ENCODE measurements at regions not wholly inside any gene's neighbourhood (a gene's known extent, or its start where the extent isn't known, plus 50 kb on each side); places are given as distances from the start of the nearest gene placed in this dataset.

DNA sequence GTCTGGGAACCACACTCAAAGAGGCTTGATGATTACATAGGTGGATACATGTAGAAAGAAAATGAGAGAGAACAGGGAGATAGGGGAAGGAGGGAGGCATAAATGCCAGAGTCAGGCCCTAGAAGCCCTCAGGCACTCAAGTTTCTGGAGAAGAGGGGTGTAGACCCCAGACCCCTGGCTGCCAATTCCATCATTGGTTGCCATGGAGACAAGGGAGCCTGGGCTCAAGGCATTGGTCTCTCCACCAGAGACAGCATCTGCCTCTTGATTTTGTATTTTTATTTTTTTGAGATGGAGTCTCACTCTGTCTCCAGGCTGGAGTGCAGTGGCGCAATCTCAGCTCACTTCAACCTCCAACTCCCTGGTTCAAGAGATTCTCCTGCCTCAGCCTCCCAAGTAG, 114.3 kb upstream of the GRIK3 start:
- H3K36me3 ChIP-seq (ENCODE audit: control insufficient read depth, insufficient read depth, low read length), result no peaks in the 10 kb centered on the region
- H3K9me3 ChIP-seq (ENCODE audit: control insufficient read depth, insufficient read depth, low read depth, low read length), result no peaks in the 10 kb centered on the region
- no peak for DNase-seq (ENCODE audit: low read depth in 2 of 2)
- H3K9ac ChIP-seq (ENCODE audit: insufficient read depth, low read length), result no peak overlapping the region
- H3K79me2 ChIP-seq (ENCODE audit: control insufficient read depth, insufficient read depth, low read length), result no peaks in the 10 kb centered on the region
- H3K4me3 ChIP-seq (replicated peaks in 1 of 4; ENCODE audit: control extremely low read depth in 1 of 4, insufficient read depth in 1 of 4, low read depth in 3 of 4, low read length in 4 of 4), result no peak overlapping the region
- no peak overlapping the region for H3K27ac ChIP-seq (ENCODE audit: insufficient read depth, low read length)
- no peak overlapping the region for H3K4me2 ChIP-seq (ENCODE audit: extremely low read depth, insufficient read depth, low read length)
- TF ChIP-seq, protein P1, sequence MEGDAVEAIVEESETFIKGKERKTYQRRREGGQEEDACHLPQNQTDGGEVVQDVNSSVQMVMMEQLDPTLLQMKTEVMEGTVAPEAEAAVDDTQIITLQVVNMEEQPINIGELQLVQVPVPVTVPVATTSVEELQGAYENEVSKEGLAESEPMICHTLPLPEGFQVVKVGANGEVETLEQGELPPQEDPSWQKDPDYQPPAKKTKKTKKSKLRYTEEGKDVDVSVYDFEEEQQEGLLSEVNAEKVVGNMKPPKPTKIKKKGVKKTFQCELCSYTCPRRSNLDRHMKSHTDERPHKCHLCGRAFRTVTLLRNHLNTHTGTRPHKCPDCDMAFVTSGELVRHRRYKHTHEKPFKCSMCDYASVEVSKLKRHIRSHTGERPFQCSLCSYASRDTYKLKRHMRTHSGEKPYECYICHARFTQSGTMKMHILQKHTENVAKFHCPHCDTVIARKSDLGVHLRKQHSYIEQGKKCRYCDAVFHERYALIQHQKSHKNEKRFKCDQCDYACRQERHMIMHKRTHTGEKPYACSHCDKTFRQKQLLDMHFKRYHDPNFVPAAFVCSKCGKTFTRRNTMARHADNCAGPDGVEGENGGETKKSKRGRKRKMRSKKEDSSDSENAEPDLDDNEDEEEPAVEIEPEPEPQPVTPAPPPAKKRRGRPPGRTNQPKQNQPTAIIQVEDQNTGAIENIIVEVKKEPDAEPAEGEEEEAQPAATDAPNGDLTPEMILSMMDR (conservative IDR thresholded peaks at IDR 0.05 in 1 of 2, IDR thresholded peaks at IDR 0.05 in 1 of 2; ENCODE audit: low read depth in 1 of 2, low read length in 2 of 2), result no peak
- no peak for TF ChIP-seq EZH2 (IDR thresholded peaks at IDR 0.05; ENCODE audit: low read length, missing control alignments)
- H3K27me3 ChIP-seq (ENCODE audit: control insufficient read depth, insufficient read depth, low read length), result no peaks in the 10 kb centered on the region
- H3K4me1 ChIP-seq (ENCODE audit: control insufficient read depth, extremely low read depth, insufficient read depth, low read length), result no peaks in the 10 kb centered on the region
- no peaks in the 10 kb centered on the region for H4K20me1 ChIP-seq (ENCODE audit: control insufficient read depth, extremely low read depth, insufficient read depth, low read length)
- H2AFZ ChIP-seq (ENCODE audit: low read length), result no peak overlapping the region

DNA sequence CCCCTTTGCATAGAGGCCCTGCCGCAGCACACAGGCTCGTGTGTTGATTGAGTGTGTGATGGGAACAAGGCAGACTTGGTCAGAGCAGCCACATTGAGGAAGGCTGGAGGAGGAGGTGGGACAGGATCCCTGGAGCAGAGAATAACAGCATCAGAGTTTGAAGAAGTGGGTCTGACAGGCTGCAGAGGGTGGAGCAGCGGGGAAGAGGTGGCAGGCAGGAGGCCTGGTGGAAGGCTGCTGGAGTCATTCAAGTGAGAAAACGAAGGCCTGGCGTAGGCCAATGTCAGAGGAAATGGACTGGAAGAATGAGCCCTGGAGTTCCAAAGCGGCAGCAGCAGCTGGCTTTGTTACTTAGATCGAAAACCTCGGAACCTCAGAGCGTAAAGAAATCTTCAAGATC, 115.0 kb upstream of the GRIK3 start:
- Histone ChIP-seq H3K79me2 (ENCODE audit: control insufficient read depth, insufficient read depth, low read length) (no peaks in the 10 kb centered on the region), H3K27me3 (ENCODE audit: control insufficient read depth, insufficient read depth, low read length) (no peaks in the 10 kb centered on the region), H3K27ac (ENCODE audit: insufficient read depth, low read length) (no peak overlapping the region), H3K36me3 (ENCODE audit: control insufficient read depth, insufficient read depth, low read length) (no peaks in the 10 kb centered on the region), H3K4me3 (replicated peaks in 1 of 4; ENCODE audit: control extremely low read depth in 1 of 4, insufficient read depth in 1 of 4, low read depth in 3 of 4, low read length in 4 of 4) (no peak overlapping the region), H3K9me3 (ENCODE audit: control insufficient read depth, insufficient read depth, low read depth, low read length) (no peaks in the 10 kb centered on the region), H3K4me2 (ENCODE audit: extremely low read depth, insufficient read depth, low read length) (no peak overlapping the region), H3K9ac (ENCODE audit: insufficient read depth, low read length) (no peak overlapping the region), H3K4me1 (ENCODE audit: control insufficient read depth, extremely low read depth, insufficient read depth, low read length) (no peaks in the 10 kb centered on the region), H2AFZ (ENCODE audit: low read length) (no peak overlapping the region), H4K20me1 (ENCODE audit: control insufficient read depth, extremely low read depth, insufficient read depth, low read length) (no peaks in the 10 kb centered on the region)
- TF ChIP-seq, protein P1 (conservative IDR thresholded peaks at IDR 0.05 in 1 of 2, IDR thresholded peaks at IDR 0.05 in 1 of 2; ENCODE audit: low read depth in 1 of 2, low read length in 2 of 2), result no peak
- TF ChIP-seq EZH2 (IDR thresholded peaks at IDR 0.05; ENCODE audit: low read length, missing control alignments), result no peak
- DNase-seq (ENCODE audit: low read depth in 2 of 2), result no peak

DNA sequence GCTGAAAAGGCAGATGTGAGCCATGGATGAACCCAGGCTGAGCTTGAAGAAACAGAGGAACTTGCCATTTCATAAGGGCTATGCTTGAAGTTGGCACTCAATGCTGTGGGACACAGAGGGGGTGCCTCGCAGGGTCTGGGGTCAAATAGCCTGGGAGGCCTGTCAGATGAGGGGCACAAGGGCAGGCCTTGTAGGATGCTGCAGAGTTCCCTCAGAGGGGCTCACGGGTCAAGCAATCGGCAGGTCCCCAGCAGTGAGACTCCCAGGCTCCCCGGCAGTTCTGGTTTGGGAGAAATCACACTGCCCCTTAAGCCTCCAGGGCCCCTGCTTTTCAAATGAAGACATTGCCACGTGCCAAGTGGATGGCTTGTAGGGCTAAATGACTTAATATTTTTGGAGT, 116.7 kb upstream of the GRIK3 start:
- no peak overlapping the region for H3K4me2 ChIP-seq (ENCODE audit: extremely low read depth, insufficient read depth, low read length)
- H2AFZ ChIP-seq (ENCODE audit: low read length), result no peak overlapping the region
- no peaks in the 10 kb centered on the region for H4K20me1 ChIP-seq (ENCODE audit: control insufficient read depth, extremely low read depth, insufficient read depth, low read length)
- H3K9me3 ChIP-seq (ENCODE audit: control insufficient read depth, insufficient read depth, low read depth, low read length), result no peaks in the 10 kb centered on the region
- H3K9ac ChIP-seq (ENCODE audit: insufficient read depth, low read length), result no peak overlapping the region
- no peak overlapping the region for H3K4me3 ChIP-seq (replicated peaks in 1 of 4; ENCODE audit: control extremely low read depth in 1 of 4, insufficient read depth in 1 of 4, low read depth in 3 of 4, low read length in 4 of 4)
- TF ChIP-seq, protein P1 (conservative IDR thresholded peaks at IDR 0.05 in 1 of 2, IDR thresholded peaks at IDR 0.05 in 1 of 2; ENCODE audit: low read depth in 1 of 2, low read length in 2 of 2), result no peak
- no peak for TF ChIP-seq EZH2 (IDR thresholded peaks at IDR 0.05; ENCODE audit: low read length, missing control alignments)
- no peaks in the 10 kb centered on the region for H3K79me2 ChIP-seq (ENCODE audit: control insufficient read depth, insufficient read depth, low read length)
- no peak overlapping the region for H3K27ac ChIP-seq (ENCODE audit: insufficient read depth, low read length)
- H3K36me3 ChIP-seq (ENCODE audit: control insufficient read depth, insufficient read depth, low read length), result no peaks in the 10 kb centered on the region
- no peak for DNase-seq (ENCODE audit: low read depth in 2 of 2)
- no peaks in the 10 kb centered on the region for H3K27me3 ChIP-seq (ENCODE audit: control insufficient read depth, insufficient read depth, low read length)
- no peaks in the 10 kb centered on the region for H3K4me1 ChIP-seq (ENCODE audit: control insufficient read depth, extremely low read depth, insufficient read depth, low read length)

All from fibroblast of lung (primary cell).